DOHH2 (cell line): ENCODE measurements at regions not wholly inside any gene's neighbourhood (a gene's known extent, or its start where the extent isn't known, plus 50 kb on each side); places are given as distances from the start of the nearest gene placed in this dataset.

Source experiments
- H3F3A ChIP-seq: fragments of 200-600 bp; sonication (generic), shearing (Covaris generic); 2 replicates; pipeline ENCODE4 v1.6.0; 2016; ENCODE audit warnings: antibody characterized with exemption, mild to moderate bottlenecking; ENCODE audit not compliant: control insufficient read depth, insufficient read depth
- H3K27ac ChIP-seq: fragments of 200-600 bp; sonication (generic); 2 replicates; pipeline ENCODE4 v1.5.1; 2014; ENCODE audit warnings: low read depth, mild to moderate bottlenecking, low read length, moderate library complexity
- H3K27me3 ChIP-seq: fragments of 200-600 bp; sonication (generic); 2 replicates; pipeline ENCODE4 v1.6.1; 2014; ENCODE audit warnings: mild to moderate bottlenecking, low read length, mixed read lengths; ENCODE audit not compliant: control insufficient read depth
- H3K36me3 ChIP-seq: fragments of 200-600 bp; sonication (generic); 2 replicates; pipeline ENCODE4 v1.6.1; 2014; ENCODE audit warnings: mild to moderate bottlenecking, low read length, moderate library complexity, mixed read lengths; ENCODE audit not compliant: control insufficient read depth
- H3K4me1 ChIP-seq: fragments of 200-600 bp; sonication (generic); 2 replicates; pipeline ENCODE4 v1.6.1; 2014; ENCODE audit warnings: mild to moderate bottlenecking, low read length, mixed read lengths; ENCODE audit not compliant: control insufficient read depth
- H3K4me2 ChIP-seq: fragments of 200-600 bp; sonication (generic); 2 replicates; pipeline ENCODE4 v1.6.0; 2014; ENCODE audit warnings: mild to moderate bottlenecking, low read length, moderate library complexity
- H3K4me3 ChIP-seq: fragments of 200-600 bp; sonication (generic); 2 replicates; pipeline ENCODE4 v1.5.1; 2014; ENCODE audit warnings: mild to moderate bottlenecking, low read length, mixed read lengths
- H3K79me2 ChIP-seq: fragments of 200-600 bp; sonication (generic); 2 replicates; pipeline ENCODE4 v1.6.1; 2014; ENCODE audit warnings: mild to moderate bottlenecking, low read length, mixed read lengths; ENCODE audit not compliant: control insufficient read depth
- H3K9me2 ChIP-seq: fragments of 200-600 bp; sonication (generic); replicated peaks from 2 replicates; pipeline ENCODE4 v1.6.1; 2014; ENCODE audit warnings: mild to moderate bottlenecking, low read length, mixed read lengths; ENCODE audit not compliant: control insufficient read depth
- H3K9me3 ChIP-seq: fragments of 200-600 bp; sonication (generic); 2 replicates; pipeline ENCODE4 v1.6.1; 2014; ENCODE audit warnings: antibody characterized with exemption, low read length, mixed read lengths; ENCODE audit not compliant: control insufficient read depth, insufficient read depth
- H4K20me1 ChIP-seq: fragments of 200-600 bp; sonication (generic); 2 replicates; pipeline ENCODE4 v1.6.0; 2014; ENCODE audit warnings: low read depth, mild to moderate bottlenecking, antibody characterized with exemption, low read length, moderate library complexity; ENCODE audit not compliant: control insufficient read depth, insufficient read depth
- CTCF ChIP-seq: fragments of 200-600 bp; sonication (generic); IDR thresholded peaks from one replicate; pipeline ENCODE4 v1.5.1; 2014; ENCODE audit warnings: antibody characterized with exemption, mild to moderate bottlenecking, low read depth, low read length; ENCODE audit not compliant: poor library complexity, severe bottlenecking
- EZH2phosphoT487 ChIP-seq: fragments of 200-600 bp; sonication (generic); IDR thresholded peaks from 2 replicates; pipeline ENCODE4 v1.6.1; 2017; ENCODE audit warnings: borderline replicate concordance, mild to moderate bottlenecking, antibody characterized with exemption, low read length, moderate library complexity, mixed read lengths

GRCh38 chr2:67950919-67951318 lies 111.9 kb downstream of the C1D start:
- Histone ChIP-seq H3K9me2 (no peaks in the 10 kb centered on the region), H3K4me1 (no peaks in the 10 kb centered on the region), H3K27me3 (peaks cover 11% of the 10 kb centered on the region; the same call in 1 of the 2 replicates), H3F3A (no peaks in the 10 kb centered on the region), H3K27ac (no peak overlapping the region), H3K36me3 (no peaks in the 10 kb centered on the region), H3K9me3 (no peaks in the 10 kb centered on the region), H4K20me1 (no peaks in the 10 kb centered on the region), H3K79me2 (no peaks in the 10 kb centered on the region), H3K4me2 (no peak overlapping the region), H3K4me3 (no peak overlapping the region)
- TF ChIP-seq CTCF (no peak), EZH2phosphoT487 (no peak)

- no peak overlapping the region for H3K27ac ChIP-seq
- no peaks in the 10 kb centered on the region for H4K20me1 ChIP-seq
- no peaks in the 10 kb centered on the region for H3K79me2 ChIP-seq
- peaks cover 11% of the 10 kb centered on the region; the same call in 1 of the 2 replicates for H3K27me3 ChIP-seq
- H3K4me2 ChIP-seq: no peak overlapping the region
- no peaks in the 10 kb centered on the region for H3F3A ChIP-seq
- no peaks in the 10 kb centered on the region for H3K9me3 ChIP-seq
- no peaks in the 10 kb centered on the region for H3K4me1 ChIP-seq
- no peaks in the 10 kb centered on the region for H3K9me2 ChIP-seq
- H3K36me3 ChIP-seq: no peaks in the 10 kb centered on the region
- no peak overlapping the region for H3K4me3 ChIP-seq
- TF ChIP-seq EZH2phosphoT487 (no peak), CTCF (no peak)
Observed at GRCh38 chr2:67952066-67952465, 110.7 kb downstream of the C1D start.

- Histone ChIP-seq H3K36me3 (no peaks in the 10 kb centered on the region), H3K27ac (no peak overlapping the region), H3K9me2 (no peaks in the 10 kb centered on the region), H3K27me3 (peaks cover 14% of the 10 kb centered on the region; the same call in 1 of the 2 replicates), H3K4me2 (no peak overlapping the region), H4K20me1 (no peaks in the 10 kb centered on the region), H3F3A (no peaks in the 10 kb centered on the region), H3K4me1 (no peaks in the 10 kb centered on the region), H3K9me3 (no peaks in the 10 kb centered on the region), H3K79me2 (no peaks in the 10 kb centered on the region), H3K4me3 (no peak overlapping the region)
- TF ChIP-seq EZH2phosphoT487 (no peak), CTCF (no peak)
Observed at GRCh38 chr2:67954093-67954748, 108.6 kb downstream of the C1D start.
